SK-N-SH (cell line): ENCODE measurements at regions not wholly inside any gene's neighbourhood (a gene's known extent, or its start where the extent isn't known, plus 50 kb on each side); places are given as distances from the start of the nearest gene placed in this dataset.

Experiments used
- EP300 ChIP-seq, 2 experiments: IDR thresholded peaks; 2 replicates each; pipeline versions ENCODE4 v1.4.0 to v1.6.1; 2012; ENCODE audit warnings: borderline replicate concordance in 1 of 2, low read depth in 1 of 2, low read length in 1 of 2
- EZH2phosphoT487 ChIP-seq: fragments of 200-600 bp; sonication (generic); IDR thresholded peaks from 2 replicates; pipeline ENCODE4 v1.6.1; 2017; ENCODE audit warnings: low read depth, mixed run types, mild to moderate bottlenecking, antibody characterized with exemption, moderate library complexity, borderline replicate concordance
- FOXJ3 ChIP-seq: sonication (generic); formaldehyde crosslinking; IDR thresholded peaks from 2 replicates; pipeline ENCODE4 v1.5.1; 2020; ENCODE audit warnings: mild to moderate bottlenecking, missing genetic modification reagents
- GATA2 ChIP-seq: sonication (generic); formaldehyde crosslinking; IDR thresholded peaks from 2 replicates; pipeline ENCODE4 v1.5.0; 2020; ENCODE audit warnings: mild to moderate bottlenecking, missing genetic modification reagents
- MXI1 ChIP-seq: IDR thresholded peaks from 2 replicates; pipeline ENCODE4 v1.6.1; 2012; ENCODE audit warnings: mild to moderate bottlenecking, low read depth, low read length, improper control_type of control experiment
- POLR2AphosphoS5 ChIP-seq: IDR thresholded peaks from 2 replicates; pipeline ENCODE4 v1.6.1; 2012; ENCODE audit warnings: low read depth, low read length
- RAD21 ChIP-seq: IDR thresholded peaks from 2 replicates; pipeline ENCODE4 v1.6.1; 2012; ENCODE audit warnings: mild to moderate bottlenecking, low read length
- RFX5 ChIP-seq: IDR thresholded peaks from 2 replicates; pipeline ENCODE4 v1.6.1; 2012; ENCODE audit warnings: mild to moderate bottlenecking, improper control_type of control experiment, low read length
- SIN3A ChIP-seq: IDR thresholded peaks from 2 replicates; pipeline ENCODE4 v1.6.1; 2012; ENCODE audit warnings: low read depth, mild to moderate bottlenecking, low read length, moderate library complexity, borderline replicate concordance
- TEAD4 ChIP-seq: IDR thresholded peaks from 2 replicates; pipeline ENCODE4 v1.4.0; 2012; ENCODE audit warnings: mild to moderate bottlenecking, borderline replicate concordance; ENCODE audit not compliant: insufficient read depth
- YY1 ChIP-seq: IDR thresholded peaks from 2 replicates; pipeline ENCODE4 v1.4.0; 2012; ENCODE audit warnings: low read depth, mild to moderate bottlenecking
- TF ChIP-seq, protein P1 (sequence below): fragments of 200-600 bp; sonication (generic); IDR thresholded peaks from 2 replicates; pipeline ENCODE4 v1.6.1; 2017; ENCODE audit warnings: antibody characterized with exemption, mild to moderate bottlenecking, moderate library complexity
- TF ChIP-seq, protein P2 (sequence below): IDR thresholded peaks from 2 replicates; pipeline ENCODE4 v1.4.0; 2012; ENCODE audit warnings: low read depth

GRCh38 chr5:19261879-19262278 is 726.1 kb downstream of the CDH18 start:
- no peak for TF ChIP-seq RFX5
- TF ChIP-seq EZH2phosphoT487: no peak
- TF ChIP-seq POLR2AphosphoS5: no peak
- no peak for TF ChIP-seq RAD21
- no peak for TF ChIP-seq GATA2 (CRISPR knock-in tag)
- TF ChIP-seq, protein P1, sequence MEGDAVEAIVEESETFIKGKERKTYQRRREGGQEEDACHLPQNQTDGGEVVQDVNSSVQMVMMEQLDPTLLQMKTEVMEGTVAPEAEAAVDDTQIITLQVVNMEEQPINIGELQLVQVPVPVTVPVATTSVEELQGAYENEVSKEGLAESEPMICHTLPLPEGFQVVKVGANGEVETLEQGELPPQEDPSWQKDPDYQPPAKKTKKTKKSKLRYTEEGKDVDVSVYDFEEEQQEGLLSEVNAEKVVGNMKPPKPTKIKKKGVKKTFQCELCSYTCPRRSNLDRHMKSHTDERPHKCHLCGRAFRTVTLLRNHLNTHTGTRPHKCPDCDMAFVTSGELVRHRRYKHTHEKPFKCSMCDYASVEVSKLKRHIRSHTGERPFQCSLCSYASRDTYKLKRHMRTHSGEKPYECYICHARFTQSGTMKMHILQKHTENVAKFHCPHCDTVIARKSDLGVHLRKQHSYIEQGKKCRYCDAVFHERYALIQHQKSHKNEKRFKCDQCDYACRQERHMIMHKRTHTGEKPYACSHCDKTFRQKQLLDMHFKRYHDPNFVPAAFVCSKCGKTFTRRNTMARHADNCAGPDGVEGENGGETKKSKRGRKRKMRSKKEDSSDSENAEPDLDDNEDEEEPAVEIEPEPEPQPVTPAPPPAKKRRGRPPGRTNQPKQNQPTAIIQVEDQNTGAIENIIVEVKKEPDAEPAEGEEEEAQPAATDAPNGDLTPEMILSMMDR: no peak
- no peak for TF ChIP-seq FOXJ3 (CRISPR knock-in tag)
- no peak for TF ChIP-seq MXI1
- TF ChIP-seq YY1: no peak
- no peak for TF ChIP-seq SIN3A
- TF ChIP-seq EP300 (IDR thresholded peaks at IDR 0.05; ENCODE audit: borderline replicate concordance in 1 of 2, low read depth in 1 of 2, low read length in 1 of 2): no peak
- TF ChIP-seq, protein P2, sequence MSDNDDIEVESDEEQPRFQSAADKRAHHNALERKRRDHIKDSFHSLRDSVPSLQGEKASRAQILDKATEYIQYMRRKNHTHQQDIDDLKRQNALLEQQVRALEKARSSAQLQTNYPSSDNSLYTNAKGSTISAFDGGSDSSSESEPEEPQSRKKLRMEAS: no peak
- TF ChIP-seq TEAD4: no peak
